ENCODE measurements at regions not wholly inside any gene's neighbourhood (a gene's known extent, or its start where the extent isn't known, plus 50 kb on each side); places are given as distances from the start of the nearest gene placed in this dataset.

DNA sequence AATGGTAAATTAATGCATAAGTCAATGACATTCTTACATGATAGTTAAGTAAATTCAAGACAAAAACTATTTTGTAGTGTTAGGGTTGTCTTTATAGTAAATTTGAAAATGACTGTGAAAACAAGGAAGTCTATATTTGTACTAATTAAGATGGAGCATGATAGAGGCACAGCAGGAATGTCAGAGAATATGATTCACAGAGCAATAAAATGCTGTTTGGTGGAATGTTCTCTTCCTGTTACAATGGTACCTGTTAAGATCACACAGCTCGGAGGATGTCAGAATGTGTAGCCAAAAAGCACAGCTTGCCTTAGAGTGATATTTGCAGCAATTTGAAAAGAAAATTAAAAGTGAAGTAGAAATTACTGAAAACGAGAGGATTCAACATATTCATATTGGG lies 2339.7 kb upstream of the RAG2 start:
- TF ChIP-seq, protein P1, sequence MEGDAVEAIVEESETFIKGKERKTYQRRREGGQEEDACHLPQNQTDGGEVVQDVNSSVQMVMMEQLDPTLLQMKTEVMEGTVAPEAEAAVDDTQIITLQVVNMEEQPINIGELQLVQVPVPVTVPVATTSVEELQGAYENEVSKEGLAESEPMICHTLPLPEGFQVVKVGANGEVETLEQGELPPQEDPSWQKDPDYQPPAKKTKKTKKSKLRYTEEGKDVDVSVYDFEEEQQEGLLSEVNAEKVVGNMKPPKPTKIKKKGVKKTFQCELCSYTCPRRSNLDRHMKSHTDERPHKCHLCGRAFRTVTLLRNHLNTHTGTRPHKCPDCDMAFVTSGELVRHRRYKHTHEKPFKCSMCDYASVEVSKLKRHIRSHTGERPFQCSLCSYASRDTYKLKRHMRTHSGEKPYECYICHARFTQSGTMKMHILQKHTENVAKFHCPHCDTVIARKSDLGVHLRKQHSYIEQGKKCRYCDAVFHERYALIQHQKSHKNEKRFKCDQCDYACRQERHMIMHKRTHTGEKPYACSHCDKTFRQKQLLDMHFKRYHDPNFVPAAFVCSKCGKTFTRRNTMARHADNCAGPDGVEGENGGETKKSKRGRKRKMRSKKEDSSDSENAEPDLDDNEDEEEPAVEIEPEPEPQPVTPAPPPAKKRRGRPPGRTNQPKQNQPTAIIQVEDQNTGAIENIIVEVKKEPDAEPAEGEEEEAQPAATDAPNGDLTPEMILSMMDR (IDR thresholded peaks at IDR 0.05) = no peak
- TF ChIP-seq POLR2AphosphoS5 (IDR thresholded peaks at IDR 0.05; ENCODE audit: low read depth, low read length) = no peak
- TF ChIP-seq TCF7L2 (IDR thresholded peaks at IDR 0.05; ENCODE audit: low read depth, low read length) = no peak
- TF ChIP-seq, protein P2, sequence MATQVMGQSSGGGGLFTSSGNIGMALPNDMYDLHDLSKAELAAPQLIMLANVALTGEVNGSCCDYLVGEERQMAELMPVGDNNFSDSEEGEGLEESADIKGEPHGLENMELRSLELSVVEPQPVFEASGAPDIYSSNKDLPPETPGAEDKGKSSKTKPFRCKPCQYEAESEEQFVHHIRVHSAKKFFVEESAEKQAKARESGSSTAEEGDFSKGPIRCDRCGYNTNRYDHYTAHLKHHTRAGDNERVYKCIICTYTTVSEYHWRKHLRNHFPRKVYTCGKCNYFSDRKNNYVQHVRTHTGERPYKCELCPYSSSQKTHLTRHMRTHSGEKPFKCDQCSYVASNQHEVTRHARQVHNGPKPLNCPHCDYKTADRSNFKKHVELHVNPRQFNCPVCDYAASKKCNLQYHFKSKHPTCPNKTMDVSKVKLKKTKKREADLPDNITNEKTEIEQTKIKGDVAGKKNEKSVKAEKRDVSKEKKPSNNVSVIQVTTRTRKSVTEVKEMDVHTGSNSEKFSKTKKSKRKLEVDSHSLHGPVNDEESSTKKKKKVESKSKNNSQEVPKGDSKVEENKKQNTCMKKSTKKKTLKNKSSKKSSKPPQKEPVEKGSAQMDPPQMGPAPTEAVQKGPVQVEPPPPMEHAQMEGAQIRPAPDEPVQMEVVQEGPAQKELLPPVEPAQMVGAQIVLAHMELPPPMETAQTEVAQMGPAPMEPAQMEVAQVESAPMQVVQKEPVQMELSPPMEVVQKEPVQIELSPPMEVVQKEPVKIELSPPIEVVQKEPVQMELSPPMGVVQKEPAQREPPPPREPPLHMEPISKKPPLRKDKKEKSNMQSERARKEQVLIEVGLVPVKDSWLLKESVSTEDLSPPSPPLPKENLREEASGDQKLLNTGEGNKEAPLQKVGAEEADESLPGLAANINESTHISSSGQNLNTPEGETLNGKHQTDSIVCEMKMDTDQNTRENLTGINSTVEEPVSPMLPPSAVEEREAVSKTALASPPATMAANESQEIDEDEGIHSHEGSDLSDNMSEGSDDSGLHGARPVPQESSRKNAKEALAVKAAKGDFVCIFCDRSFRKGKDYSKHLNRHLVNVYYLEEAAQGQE (IDR thresholded peaks at IDR 0.05; ENCODE audit: insufficient read depth in 1 of 2, low read depth in 2 of 2, low read length in 1 of 2) = no peak

Data from Panc1 (cell line).